GM12892 (cell line): ENCODE measurements at regions not wholly inside any gene's neighbourhood (a gene's known extent, or its start where the extent isn't known, plus 50 kb on each side); places are given as distances from the start of the nearest gene placed in this dataset.

Source experiments
- DNase-seq: peaks from one replicate; pipeline ENCODE4 v3.0.0; 2011; ENCODE audit not compliant: insufficient read length
- FAIRE-seq: peaks from 2 replicates; lab custom pipeline; 2011; peaks lifted over from hg19 to GRCh38; lab: Jason Lieb, UNC
- POLR2A ChIP-seq: IDR thresholded peaks from 2 replicates; pipeline ENCODE4 v1.6.1; 2011; ENCODE audit warnings: low read depth, low read length, control low read depth
- POLR2AphosphoS5 ChIP-seq: IDR thresholded peaks from 2 replicates; pipeline ENCODE4 v1.6.1; 2011; ENCODE audit warnings: low read depth, low read length, control low read depth
- TAF1 ChIP-seq: IDR thresholded peaks from 2 replicates; pipeline ENCODE4 v1.6.1; 2011; ENCODE audit warnings: low read depth, mild to moderate bottlenecking, control low read depth, low read length, borderline replicate concordance

DNA sequence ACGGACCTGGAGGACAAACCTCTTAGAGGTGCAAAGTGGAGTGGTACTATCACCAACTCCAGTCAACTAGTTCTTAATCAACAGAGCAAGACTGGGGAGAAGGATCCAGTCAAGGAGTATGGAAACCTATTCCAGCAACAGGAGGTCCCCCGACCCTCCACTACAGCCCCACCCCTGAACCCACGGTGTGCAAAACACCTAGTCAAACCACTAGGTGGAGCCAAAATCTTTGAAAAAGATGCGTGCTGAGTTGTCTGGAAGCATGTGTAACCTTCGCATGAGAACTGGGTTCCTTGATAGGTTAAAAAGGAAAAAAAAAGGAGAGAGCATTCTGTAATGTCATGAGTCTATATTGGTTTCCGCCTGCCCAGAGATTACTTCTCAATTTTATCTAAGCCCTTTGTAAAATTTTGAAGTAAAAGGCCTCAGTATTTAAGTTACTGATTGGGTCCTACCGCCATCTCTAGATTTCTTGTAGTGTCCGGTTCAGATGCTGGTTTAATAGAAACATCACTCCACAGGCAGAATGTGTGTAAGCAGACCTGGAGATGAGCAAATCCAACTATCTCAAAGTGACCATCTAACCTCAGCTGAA, 81.9 kb upstream of the HAO2 start:
- TF ChIP-seq TAF1, result no peak
- TF ChIP-seq POLR2A, result no peak
- TF ChIP-seq POLR2AphosphoS5, result no peak
- FAIRE-seq (peak; percentile 91), DNase-seq (no peak)

- no peak for DNase-seq
- no peak for FAIRE-seq
- TF ChIP-seq TAF1, result no peak
- no peak for TF ChIP-seq POLR2AphosphoS5
- no peak for TF ChIP-seq POLR2A
Measured at GRCh38 chr1:119288751-119289150, 79.8 kb upstream of the HAO2 start.

GRCh38 chr1:119290297-119290696, 78.3 kb upstream of the HAO2 start:
- FAIRE-seq, result no peak
- TF ChIP-seq POLR2A (no peak), TAF1 (no peak), POLR2AphosphoS5 (no peak)
- DNase-seq, result no peak

DNA sequence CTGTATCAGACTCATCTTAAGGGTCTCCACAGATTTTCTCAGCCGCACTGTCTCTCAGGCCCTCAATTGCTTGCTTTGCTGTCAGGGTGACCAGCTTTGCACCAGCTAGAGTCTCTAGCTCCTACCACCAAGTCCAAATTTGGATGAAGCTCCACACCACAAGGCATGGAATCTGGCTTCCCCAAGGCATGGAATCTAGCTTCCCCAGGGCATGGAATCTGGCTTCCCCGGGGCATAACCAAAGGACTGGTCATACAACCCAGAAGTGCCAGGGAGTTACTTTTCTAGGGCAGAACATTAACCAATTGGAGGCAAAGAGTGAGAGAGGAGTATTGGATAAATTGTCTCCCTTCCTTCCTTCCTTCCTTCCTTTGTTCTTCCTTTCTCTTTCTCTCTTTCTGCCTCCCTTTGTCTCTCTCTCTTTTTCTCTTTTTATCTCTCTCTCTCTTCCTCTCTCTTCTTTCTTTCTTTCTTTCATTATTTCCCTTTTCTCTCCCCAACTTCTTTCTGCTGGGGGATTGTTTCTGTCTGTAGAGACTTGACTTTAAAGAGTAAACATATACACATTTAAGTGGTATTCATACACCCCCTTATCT, 76.9 kb upstream of the HAO2 start:
- TF ChIP-seq POLR2A, result no peak
- no peak for TF ChIP-seq TAF1
- no peak for TF ChIP-seq POLR2AphosphoS5
- no peak for FAIRE-seq
- no peak for DNase-seq

DNA sequence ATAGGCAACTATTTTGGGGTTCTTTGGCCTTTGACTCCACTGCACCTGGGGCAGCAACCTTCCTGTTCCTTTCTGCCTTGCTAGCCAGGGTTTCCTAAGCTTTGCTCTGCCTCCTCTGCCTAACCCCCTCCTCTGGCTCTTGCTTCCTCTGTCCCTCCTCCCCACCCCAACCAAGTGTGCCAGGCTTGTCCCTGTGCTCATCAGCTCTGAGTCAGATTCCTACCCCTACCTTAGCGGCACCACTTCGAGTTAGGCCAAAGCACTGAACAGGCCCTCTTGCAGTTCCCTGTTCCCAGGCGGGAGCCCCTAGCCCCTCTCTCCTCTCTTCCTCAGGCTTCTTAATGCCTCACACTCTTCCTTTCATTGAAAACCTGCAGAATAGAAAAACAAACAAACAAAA, 74.8 kb upstream of the HAO2 start:
- FAIRE-seq (no peak), DNase-seq (no peak)
- TF ChIP-seq TAF1 (no peak), POLR2AphosphoS5 (no peak), POLR2A (no peak)

GRCh38 chr1:119294199-119294598, 74.4 kb upstream of the HAO2 start:
- FAIRE-seq, result no peak

GRCh38 chr1:119294722-119295121, 73.9 kb upstream of the HAO2 start:
- DNase-seq, result no peak
- TF ChIP-seq POLR2A, result no peak
- no peak for TF ChIP-seq TAF1
- TF ChIP-seq POLR2AphosphoS5, result no peak
- FAIRE-seq, result no peak

More at GRCh38 chr1:119294199-119294598, 74.4 kb upstream of the HAO2 start:
- TF ChIP-seq POLR2A (no peak), POLR2AphosphoS5 (no peak), TAF1 (no peak)
- no peak for DNase-seq

GRCh38 chr1:119298687-119299303, 69.8 kb upstream of the HAO2 start:
- TF ChIP-seq POLR2AphosphoS5, result no peak
- FAIRE-seq (no peak), DNase-seq (no peak)

DNA sequence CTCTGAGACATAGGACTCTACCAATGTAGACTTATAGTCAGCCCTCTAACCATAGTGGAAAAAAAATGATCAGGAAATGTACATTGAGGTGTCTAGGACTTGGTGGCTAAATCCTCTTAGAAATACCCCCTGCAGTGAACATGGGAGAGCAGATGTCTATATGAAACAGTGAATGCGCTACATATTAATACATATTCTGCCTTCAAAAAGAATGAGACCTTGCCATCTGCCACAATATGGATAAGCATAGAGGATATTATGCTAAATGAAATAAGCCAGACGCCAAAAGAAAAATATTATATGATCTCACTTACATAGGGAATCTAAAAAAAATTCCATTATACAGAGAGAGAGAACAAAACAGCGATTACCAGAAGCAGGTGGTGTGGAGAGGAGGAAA, 66.6 kb upstream of the HAO2 start:
- DNase-seq (no peak), FAIRE-seq (no peak)
- TF ChIP-seq POLR2A, result no peak
- no peak for TF ChIP-seq TAF1
- TF ChIP-seq POLR2AphosphoS5, result no peak

GRCh38 chr1:119308130-119308700, 60.4 kb upstream of the HAO2 start:
- DNase-seq, result no peak
- no peak for FAIRE-seq
- no peak for TF ChIP-seq POLR2AphosphoS5

DNA sequence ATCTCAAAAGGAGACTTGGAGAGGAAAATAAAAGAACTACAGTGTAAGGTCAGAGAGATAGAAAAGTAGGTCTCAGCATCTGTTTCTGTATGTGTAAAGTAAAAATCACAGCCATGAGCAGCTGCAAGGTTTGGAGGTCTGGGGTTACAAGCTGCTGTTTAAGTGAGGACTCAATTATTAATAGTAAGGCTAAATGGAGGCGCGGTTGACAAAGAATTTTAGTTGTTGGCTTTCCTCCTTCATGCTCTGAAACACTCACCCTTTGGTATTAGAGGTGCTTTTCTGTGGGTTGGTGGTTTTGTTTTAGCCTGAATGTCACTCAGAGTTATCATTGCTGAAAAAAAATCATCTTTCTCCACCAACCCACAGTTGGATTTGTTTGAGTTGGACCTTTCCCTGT, 59.8 kb upstream of the HAO2 start:
- TF ChIP-seq POLR2AphosphoS5 (no peak), TAF1 (no peak), POLR2A (no peak)

DNA sequence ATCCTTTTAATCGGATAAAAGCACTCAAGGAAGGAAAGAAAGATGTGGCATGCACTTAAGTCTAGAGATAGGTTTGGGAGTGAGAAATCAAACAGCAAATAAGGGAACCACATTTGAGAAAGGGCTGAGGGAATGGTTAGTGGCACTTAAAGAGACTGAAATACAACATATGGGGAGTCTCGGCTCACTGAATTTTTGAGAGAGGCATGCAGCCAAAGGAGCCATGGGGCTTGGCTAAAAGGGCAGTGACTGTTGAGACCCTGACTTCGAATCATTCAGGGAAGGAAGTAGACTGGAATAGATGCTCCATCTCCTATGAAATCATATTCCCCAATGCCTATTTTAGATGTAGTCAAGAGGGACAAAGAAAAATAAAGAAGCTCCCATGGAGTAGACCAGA, 58.3 kb upstream of the HAO2 start:
- no peak for FAIRE-seq
- DNase-seq, result no peak
- no peak for TF ChIP-seq POLR2AphosphoS5
- TF ChIP-seq TAF1, result no peak
- TF ChIP-seq POLR2A, result no peak

More for the DNA sequence above, 59.8 kb upstream of the HAO2 start:
- DNase-seq, result no peak
- no peak for FAIRE-seq

DNA sequence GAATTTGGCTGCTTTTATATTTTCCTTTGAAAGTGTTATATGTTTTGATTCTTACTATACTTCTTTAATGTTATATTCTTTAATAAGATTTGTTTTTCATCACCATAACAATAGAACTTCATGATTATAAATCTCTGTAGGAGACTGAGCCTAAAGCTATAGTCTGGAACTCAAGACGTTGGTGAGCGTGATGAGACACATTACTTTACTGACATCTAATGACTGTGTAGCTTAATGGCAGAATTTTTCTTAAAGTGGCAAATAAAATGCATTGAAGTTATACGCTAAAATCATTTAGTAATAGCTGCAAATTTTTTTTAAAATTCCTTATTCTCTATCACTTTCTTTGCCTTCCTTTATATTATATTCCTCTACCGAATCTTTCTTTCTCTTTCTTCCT, 56.1 kb upstream of the HAO2 start:
- DNase-seq, result no peak
- no peak for FAIRE-seq
- TF ChIP-seq TAF1 (no peak), POLR2A (no peak), POLR2AphosphoS5 (no peak)
